ENCODE measurements at regions not wholly inside any gene's neighbourhood (a gene's known extent, or its start where the extent isn't known, plus 50 kb on each side); places are given as distances from the start of the nearest gene placed in this dataset.

- ATAC-seq: no peak
- no peak for TF ChIP-seq PPARA (CRISPR knock-in tag; IDR thresholded peaks at IDR 0.05; ENCODE audit: borderline replicate concordance)
- no peak for TF ChIP-seq TCF4 (CRISPR knock-in tag; IDR thresholded peaks at IDR 0.05; ENCODE audit: borderline replicate concordance)
- TF ChIP-seq BACH2 (CRISPR knock-in tag; IDR thresholded peaks at IDR 0.05; ENCODE audit: borderline replicate concordance): no peak
- TF ChIP-seq PATZ1 (CRISPR knock-in tag; IDR thresholded peaks at IDR 0.05; ENCODE audit: borderline replicate concordance): no peak
- no peak for TF ChIP-seq ZC3H10 (CRISPR knock-in tag; IDR thresholded peaks at IDR 0.05)
- TF ChIP-seq CSDC2 (CRISPR knock-in tag; IDR thresholded peaks at IDR 0.05): no peak
- no peak for TF ChIP-seq OSR1 (CRISPR knock-in tag; IDR thresholded peaks at IDR 0.05)
- no peak for TF ChIP-seq ZNF565 (CRISPR knock-in tag; conservative IDR thresholded peaks at IDR 0.05; ENCODE audit: low read depth)
- TF ChIP-seq RARB (CRISPR knock-in tag; IDR thresholded peaks at IDR 0.05): no peak
- no peak for TF ChIP-seq ZFP30 (CRISPR knock-in tag; IDR thresholded peaks at IDR 0.05)
These were observed 126.0 kb upstream of the INHBA start for GRCh38 chr7:41828911-41829310.

GRCh38 chr7:41826641-41827040, 123.8 kb upstream of the INHBA start:
- no peak; the same call in 2 of the 3 replicates for ATAC-seq
- TF ChIP-seq SNAI2 (CRISPR knock-in tag; IDR thresholded peaks at IDR 0.05) (no peak), ISL1 (CRISPR knock-in tag; IDR thresholded peaks at IDR 0.05) (no peak), CSDC2 (CRISPR knock-in tag; IDR thresholded peaks at IDR 0.05) (peak; percentile 8; the same call in 1 of the 2 replicates), ARNTL (CRISPR knock-in tag; IDR thresholded peaks at IDR 0.05; ENCODE audit: borderline replicate concordance, low read depth) (no peak), CSRNP3 (CRISPR knock-in tag; IDR thresholded peaks at IDR 0.05) (no peak), ZNF8 (CRISPR knock-in tag; IDR thresholded peaks at IDR 0.05) (no peak)

GRCh38 chr7:41825927-41826480, 123.1 kb upstream of the INHBA start:
- ATAC-seq: peak; percentile 46
- TF ChIP-seq SNAI2 (CRISPR knock-in tag; IDR thresholded peaks at IDR 0.05) (no peak), ISL1 (CRISPR knock-in tag; IDR thresholded peaks at IDR 0.05) (no peak), POU6F1 (CRISPR knock-in tag; IDR thresholded peaks at IDR 0.05; ENCODE audit: borderline replicate concordance, low read depth) (no peak), TCF4 (CRISPR knock-in tag; IDR thresholded peaks at IDR 0.05; ENCODE audit: borderline replicate concordance) (no peak), GLIS3 (CRISPR knock-in tag; IDR thresholded peaks at IDR 0.05) (no peak), PATZ1 (CRISPR knock-in tag; IDR thresholded peaks at IDR 0.05; ENCODE audit: borderline replicate concordance) (no peak), ZNF70 (CRISPR knock-in tag; IDR thresholded peaks at IDR 0.05) (no peak), RARB (CRISPR knock-in tag; IDR thresholded peaks at IDR 0.05) (no peak), ZNF565 (CRISPR knock-in tag; conservative IDR thresholded peaks at IDR 0.05; ENCODE audit: low read depth) (no peak), CSRNP3 (CRISPR knock-in tag; IDR thresholded peaks at IDR 0.05) (no peak), BACH2 (CRISPR knock-in tag; IDR thresholded peaks at IDR 0.05; ENCODE audit: borderline replicate concordance) (no peak), ZFP3 (CRISPR knock-in tag; IDR thresholded peaks at IDR 0.05) (no peak), ESRRG (CRISPR knock-in tag; IDR thresholded peaks at IDR 0.05) (no peak), TOX (CRISPR knock-in tag; IDR thresholded peaks at IDR 0.05; ENCODE audit: borderline replicate concordance) (no peak)

All from SK-N-SH treated with all-trans-retinoic acid at 6 μM for 48 hours (cell line).